ENCODE measurements at regions not wholly inside any gene's neighbourhood (a gene's known extent, or its start where the extent isn't known, plus 50 kb on each side); places are given as distances from the start of the nearest gene placed in this dataset.

DNA sequence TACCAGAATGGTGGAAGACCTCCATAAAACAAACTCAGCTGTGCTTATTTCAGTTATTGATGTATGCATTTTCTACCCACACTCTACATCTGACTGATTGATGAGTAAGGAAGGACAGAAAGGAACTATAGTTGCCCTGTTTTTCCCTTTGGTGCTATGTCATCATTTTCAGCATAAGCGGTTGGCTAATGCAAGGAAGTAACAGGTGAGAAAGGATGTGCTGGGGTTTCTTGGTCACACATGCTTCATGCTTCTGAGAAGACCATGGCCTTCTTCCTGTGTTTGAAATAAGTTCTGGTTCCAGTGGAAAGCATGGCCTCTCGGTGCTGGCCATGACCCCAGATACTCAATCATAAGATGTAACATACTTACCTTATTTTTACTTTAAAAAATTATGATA lies 541.2 kb downstream of the PTPRU start:
- CTCF ChIA-PET: no interaction called here
- Histone ChIP-seq H4K20me1 (ENCODE audit: insufficient read depth) (no peaks in the 10 kb centered on the region), H3K4me1 (ENCODE audit: control insufficient read depth in 1 of 2, insufficient read depth in 2 of 2, low read length in 2 of 2) (no peaks in the 10 kb centered on the region), H3K4me3 (replicated peaks in 1 of 2; ENCODE audit: low read depth in 1 of 2, low read length in 2 of 2) (no peak overlapping the region), H3K9me2 (ENCODE audit: insufficient read depth) (no peaks in the 10 kb centered on the region), H3K4me2 (ENCODE audit: low read length) (no peak overlapping the region), H3K79me2 (ENCODE audit: insufficient read depth, low read length) (no peaks in the 10 kb centered on the region), H2AFZ (ENCODE audit: low read depth, low read length, poor library complexity, severe bottlenecking) (no peak overlapping the region), H3K27ac (ENCODE audit: low read depth, low read length) (no peak overlapping the region), H3K36me3 (ENCODE audit: control insufficient read depth in 1 of 2, insufficient read depth in 2 of 2, low read length in 2 of 2) (no peaks in the 10 kb centered on the region), H3K27me3 (ENCODE audit: insufficient read depth, low read length) (peaks cover 37% of the 10 kb centered on the region), H3K9ac (ENCODE audit: low read length) (no peak overlapping the region), H3K9me3 (ENCODE audit: control insufficient read depth in 1 of 2, insufficient read depth in 1 of 2, low read depth in 1 of 2, low read length in 2 of 2) (peaks cover 0 to 5% of the 10 kb centered on the region in 2 experiments; a peak in 1 of 4 replicates)
- DNase-seq (ENCODE audit: low read depth, low spot score): no peak
- RAD21 ChIA-PET (ENCODE audit: low non-redundant PET in 1 of 2, low total read pairs in 2 of 2, uncharacterized antibody in 2 of 2, unreplicated experiment in 2 of 2): no interaction called here
- TF ChIP-seq TCF7L2 (IDR thresholded peaks at IDR 0.05; ENCODE audit: borderline replicate concordance, extremely low read depth, insufficient read depth, insufficient read length) (no peak), EGR1 (IDR thresholded peaks at IDR 0.05; ENCODE audit: low read depth) (no peak), ZNF274 (IDR thresholded peaks at IDR 0.05; ENCODE audit: low read depth, low read length) (no peak), POLR2AphosphoS5 (IDR thresholded peaks at IDR 0.05; ENCODE audit: low read depth, low read length) (no peak)
- TF ChIP-seq, protein P1, sequence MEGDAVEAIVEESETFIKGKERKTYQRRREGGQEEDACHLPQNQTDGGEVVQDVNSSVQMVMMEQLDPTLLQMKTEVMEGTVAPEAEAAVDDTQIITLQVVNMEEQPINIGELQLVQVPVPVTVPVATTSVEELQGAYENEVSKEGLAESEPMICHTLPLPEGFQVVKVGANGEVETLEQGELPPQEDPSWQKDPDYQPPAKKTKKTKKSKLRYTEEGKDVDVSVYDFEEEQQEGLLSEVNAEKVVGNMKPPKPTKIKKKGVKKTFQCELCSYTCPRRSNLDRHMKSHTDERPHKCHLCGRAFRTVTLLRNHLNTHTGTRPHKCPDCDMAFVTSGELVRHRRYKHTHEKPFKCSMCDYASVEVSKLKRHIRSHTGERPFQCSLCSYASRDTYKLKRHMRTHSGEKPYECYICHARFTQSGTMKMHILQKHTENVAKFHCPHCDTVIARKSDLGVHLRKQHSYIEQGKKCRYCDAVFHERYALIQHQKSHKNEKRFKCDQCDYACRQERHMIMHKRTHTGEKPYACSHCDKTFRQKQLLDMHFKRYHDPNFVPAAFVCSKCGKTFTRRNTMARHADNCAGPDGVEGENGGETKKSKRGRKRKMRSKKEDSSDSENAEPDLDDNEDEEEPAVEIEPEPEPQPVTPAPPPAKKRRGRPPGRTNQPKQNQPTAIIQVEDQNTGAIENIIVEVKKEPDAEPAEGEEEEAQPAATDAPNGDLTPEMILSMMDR (IDR thresholded peaks at IDR 0.05 in 2 of 3, conservative IDR thresholded peaks at IDR 0.05 in 1 of 3; ENCODE audit: borderline replicate concordance in 1 of 3, insufficient read depth in 1 of 3, low read depth in 2 of 3, low read length in 2 of 3): no peak
- POLR2A ChIA-PET: no interaction called here
- no TSS peak for BruUV-seq (replicated peaks)
- intact Hi-C loops (cut with micrococcal nuclease): loop anchor here (1.0 kb wide), 1 partner anchor 13 kb away; no protein-coding TSS in a partner anchor
- ATAC-seq: no peak

DNA sequence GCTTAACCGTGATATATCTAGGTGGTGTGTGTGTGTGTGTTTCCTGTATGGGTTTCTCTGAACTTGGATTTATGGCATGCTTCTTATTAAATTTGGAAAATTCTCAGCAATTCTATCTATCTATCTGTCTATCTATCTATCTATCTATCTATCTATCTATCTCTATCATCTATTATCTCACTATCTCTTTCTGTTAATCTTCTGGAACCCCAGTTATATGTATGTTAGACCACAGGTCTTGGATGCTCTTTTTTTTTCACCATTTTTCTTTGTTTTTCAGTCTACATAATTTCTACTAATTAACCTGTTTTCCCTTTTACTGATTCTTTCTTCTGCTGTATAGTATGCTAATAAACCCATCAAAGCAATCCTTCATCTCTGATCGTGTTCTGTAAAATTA lies 538.0 kb downstream of the PTPRU start:
- Histone ChIP-seq H3K4me1 (ENCODE audit: control insufficient read depth in 1 of 2, insufficient read depth in 2 of 2, low read length in 2 of 2) (no peaks in the 10 kb centered on the region), H3K9me2 (ENCODE audit: insufficient read depth) (no peaks in the 10 kb centered on the region), H3K27ac (ENCODE audit: low read depth, low read length) (no peak overlapping the region), H3K27me3 (ENCODE audit: insufficient read depth, low read length) (peaks cover 22% of the 10 kb centered on the region; the same call in 1 of the 2 replicates), H3K9ac (ENCODE audit: low read length) (no peak overlapping the region), H2AFZ (ENCODE audit: low read depth, low read length, poor library complexity, severe bottlenecking) (no peak overlapping the region), H4K20me1 (ENCODE audit: insufficient read depth) (no peaks in the 10 kb centered on the region), H3K4me3 (replicated peaks in 1 of 2; ENCODE audit: low read depth in 1 of 2, low read length in 2 of 2) (no peak overlapping the region), H3K9me3 (ENCODE audit: control insufficient read depth in 1 of 2, insufficient read depth in 1 of 2, low read depth in 1 of 2, low read length in 2 of 2) (peaks cover 0 to 5% of the 10 kb centered on the region in 2 experiments; a peak in 1 of 4 replicates), H3K4me2 (ENCODE audit: low read length) (no peak overlapping the region), H3K36me3 (ENCODE audit: control insufficient read depth in 1 of 2, insufficient read depth in 2 of 2, low read length in 2 of 2) (no peaks in the 10 kb centered on the region), H3K79me2 (ENCODE audit: insufficient read depth, low read length) (no peaks in the 10 kb centered on the region)
- DNase-seq (ENCODE audit: low read depth, low spot score) (no peak), ATAC-seq (no peak)
- CTCF ChIA-PET: no interaction called here
- POLR2A ChIA-PET: no interaction called here
- RAD21 ChIA-PET (ENCODE audit: low non-redundant PET in 1 of 2, low total read pairs in 2 of 2, uncharacterized antibody in 2 of 2, unreplicated experiment in 2 of 2): no interaction called here
- intact Hi-C loops (cut with micrococcal nuclease): no loop called here
- TF ChIP-seq SP1 (IDR thresholded peaks at IDR 0.05; ENCODE audit: low read depth) (no peak), RAD21 (IDR thresholded peaks at IDR 0.05; ENCODE audit: low read depth) (no peak), ZNF274 (IDR thresholded peaks at IDR 0.05; ENCODE audit: low read depth, low read length) (no peak), JUND (IDR thresholded peaks at IDR 0.05) (no peak), EGR1 (IDR thresholded peaks at IDR 0.05; ENCODE audit: low read depth) (no peak), TCF7L2 (IDR thresholded peaks at IDR 0.05; ENCODE audit: borderline replicate concordance, extremely low read depth, insufficient read depth, insufficient read length) (no peak), EZH2 (IDR thresholded peaks at IDR 0.05) (no peak), POLR2AphosphoS5 (IDR thresholded peaks at IDR 0.05; ENCODE audit: low read depth, low read length) (no peak), CBX3 (IDR thresholded peaks at IDR 0.05; ENCODE audit: low read depth) (no peak), SIN3A (IDR thresholded peaks at IDR 0.05; ENCODE audit: low read depth) (no peak)
- TF ChIP-seq, protein P2, sequence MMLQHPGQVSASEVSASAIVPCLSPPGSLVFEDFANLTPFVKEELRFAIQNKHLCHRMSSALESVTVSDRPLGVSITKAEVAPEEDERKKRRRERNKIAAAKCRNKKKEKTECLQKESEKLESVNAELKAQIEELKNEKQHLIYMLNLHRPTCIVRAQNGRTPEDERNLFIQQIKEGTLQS (IDR thresholded peaks at IDR 0.05): no peak
- TF ChIP-seq, protein P3, sequence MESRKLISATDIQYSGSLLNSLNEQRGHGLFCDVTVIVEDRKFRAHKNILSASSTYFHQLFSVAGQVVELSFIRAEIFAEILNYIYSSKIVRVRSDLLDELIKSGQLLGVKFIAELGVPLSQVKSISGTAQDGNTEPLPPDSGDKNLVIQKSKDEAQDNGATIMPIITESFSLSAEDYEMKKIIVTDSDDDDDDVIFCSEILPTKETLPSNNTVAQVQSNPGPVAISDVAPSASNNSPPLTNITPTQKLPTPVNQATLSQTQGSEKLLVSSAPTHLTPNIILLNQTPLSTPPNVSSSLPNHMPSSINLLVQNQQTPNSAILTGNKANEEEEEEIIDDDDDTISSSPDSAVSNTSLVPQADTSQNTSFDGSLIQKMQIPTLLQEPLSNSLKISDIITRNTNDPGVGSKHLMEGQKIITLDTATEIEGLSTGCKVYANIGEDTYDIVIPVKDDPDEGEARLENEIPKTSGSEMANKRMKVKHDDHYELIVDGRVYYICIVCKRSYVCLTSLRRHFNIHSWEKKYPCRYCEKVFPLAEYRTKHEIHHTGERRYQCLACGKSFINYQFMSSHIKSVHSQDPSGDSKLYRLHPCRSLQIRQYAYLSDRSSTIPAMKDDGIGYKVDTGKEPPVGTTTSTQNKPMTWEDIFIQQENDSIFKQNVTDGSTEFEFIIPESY (IDR thresholded peaks at IDR 0.05; ENCODE audit: extremely low read depth, insufficient replicate concordance, low read length): no peak
- BruUV-seq (replicated peaks): no TSS peak

Measured in HCT116 (cell line).